Putamen (tissue), 1 donor: ENCODE measurements at regions not wholly inside any gene's neighbourhood (a gene's known extent, or its start where the extent isn't known, plus 50 kb on each side); places are given as distances from the start of the nearest gene placed in this dataset.
"Not testable (repeated sequence)": the region's sequence is repeated elsewhere in the genome, so short reads cannot be mapped to it uniquely, and the experiment has no call there.

Experiments
- DNase-seq: peaks from one replicate; pipeline ENCODE4 v3.0.0-alpha.2; 2016; ENCODE audit warnings: low spot score

DNA sequence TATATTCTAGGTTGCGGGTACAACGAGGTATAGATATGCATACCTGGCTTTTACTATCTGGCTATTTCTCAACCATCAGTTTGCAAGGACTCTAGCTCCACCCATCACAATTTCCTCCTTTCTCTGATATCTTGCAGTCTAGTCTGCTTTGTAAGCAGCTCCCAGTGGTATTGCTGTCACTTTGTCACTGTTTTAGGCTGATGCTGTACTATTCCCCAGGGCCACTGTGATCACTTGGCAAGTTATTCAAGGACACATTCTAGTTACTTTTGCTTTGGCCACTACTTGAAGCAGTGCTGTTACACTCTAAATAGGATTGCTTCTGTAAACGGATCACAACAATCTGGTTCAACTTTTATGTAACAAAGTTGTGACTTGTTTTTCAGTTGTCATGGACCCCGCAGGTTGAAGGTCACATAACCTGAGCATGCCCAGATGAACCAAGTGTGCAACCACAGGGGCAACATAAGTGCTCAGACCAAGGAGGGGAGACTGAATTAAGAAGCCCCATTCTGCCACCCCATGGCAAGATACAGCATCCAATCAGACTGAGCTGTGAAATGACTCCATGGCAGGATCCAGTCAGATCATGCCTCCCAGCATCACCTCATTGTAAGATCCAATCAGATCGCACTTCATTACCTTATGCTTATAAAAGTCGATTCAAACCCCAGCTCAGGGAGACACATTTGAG lies 588.4 kb upstream of the CITED2 start:
- DNase-seq, result no peak

DNA sequence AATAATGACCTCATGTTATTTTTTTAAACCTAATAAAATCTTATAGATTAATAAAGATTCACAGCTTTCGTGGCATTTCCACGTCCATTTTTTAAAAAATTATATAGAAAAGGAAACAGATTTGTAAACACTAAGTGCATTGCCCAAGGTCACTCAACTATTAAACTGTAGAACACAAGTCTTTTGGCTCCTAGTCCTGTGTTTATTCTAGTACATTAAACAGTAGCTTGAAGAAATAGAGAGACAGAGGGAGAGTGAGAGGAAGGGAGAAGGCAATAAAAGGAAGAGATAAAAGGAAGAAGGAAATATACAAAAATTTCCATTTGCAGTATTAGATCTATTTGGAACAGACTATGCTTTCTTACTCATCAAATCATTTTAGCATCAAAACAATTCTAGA lies 586.7 kb upstream of the CITED2 start:
- no peak for DNase-seq

DNA sequence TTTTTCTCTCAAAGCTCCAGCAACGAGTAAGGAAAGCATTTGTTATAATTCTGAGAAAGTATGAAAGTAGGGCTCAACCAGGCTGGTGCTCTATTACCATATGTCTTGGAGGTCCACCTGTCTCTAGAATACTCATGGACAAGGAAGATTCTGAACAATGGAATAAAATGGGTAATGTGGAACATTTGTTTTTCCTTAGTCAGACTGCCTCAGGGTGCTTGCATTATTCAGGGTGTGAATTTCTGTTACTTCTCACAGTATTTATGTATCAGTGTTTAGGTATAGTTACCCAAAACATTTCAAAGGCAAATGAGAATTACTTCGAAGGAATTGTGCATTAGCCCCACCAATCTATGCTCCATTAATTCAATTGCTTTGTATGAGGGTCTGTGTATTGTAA lies 586.2 kb upstream of the CITED2 start:
- no peak for DNase-seq

GRCh38 chr6:139955366-139956155 lies 581.1 kb upstream of the CITED2 start:
- DNase-seq, result no peak

DNA sequence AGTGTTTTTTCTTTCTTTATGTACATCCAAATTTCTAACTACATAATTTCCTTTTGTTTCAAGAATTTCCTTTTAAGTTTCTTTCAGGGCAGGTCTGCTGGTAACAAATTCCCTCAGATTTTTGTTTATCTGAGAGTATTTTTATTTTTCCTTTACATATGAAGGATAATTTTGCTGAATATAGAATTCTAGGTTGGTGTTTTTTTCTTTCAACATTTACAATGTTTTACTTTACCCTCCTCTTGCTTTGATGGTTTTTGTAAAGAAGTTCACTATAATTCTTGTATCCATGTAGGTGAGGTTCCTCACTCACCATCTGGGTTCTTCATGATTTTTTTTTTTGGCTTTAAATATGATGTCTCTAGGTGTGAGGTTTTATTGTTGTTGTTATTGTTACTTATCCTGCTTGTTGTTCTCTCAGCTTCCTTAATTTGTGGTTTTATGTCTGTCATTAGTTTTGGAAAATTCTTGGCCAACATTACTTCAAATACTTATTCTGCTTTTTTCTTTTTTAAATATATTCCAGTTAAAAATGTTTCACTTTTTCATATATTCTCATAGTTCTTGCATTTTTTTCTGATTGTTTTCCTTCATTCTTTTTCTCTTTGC lies 580.1 kb upstream of the CITED2 start:
- no peak for DNase-seq

GRCh38 chr6:139953780-139954179 lies 579.3 kb upstream of the CITED2 start:
- not testable (repeated sequence) for DNase-seq

- no peak for DNase-seq
Measured at GRCh38 chr6:139951172-139951571, 576.7 kb upstream of the CITED2 start.

DNA sequence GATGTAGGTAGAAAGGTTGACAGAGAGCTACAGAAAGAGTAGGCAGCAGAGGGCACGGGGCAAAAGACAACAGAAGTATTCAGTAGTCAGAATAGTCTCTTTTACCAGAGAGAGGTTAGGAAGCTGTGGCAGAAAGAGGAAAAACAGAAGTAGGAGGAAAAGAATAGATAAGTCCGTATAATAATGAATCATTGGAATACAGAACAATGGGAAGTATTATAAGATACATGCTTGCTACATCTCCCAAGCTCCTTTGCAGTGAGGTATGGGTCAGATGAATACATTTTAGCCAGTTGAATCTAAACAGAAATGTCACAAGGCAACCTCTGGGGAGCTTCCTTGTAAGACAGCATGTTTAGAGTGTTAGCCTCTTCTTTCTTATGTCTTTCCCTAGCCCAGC lies 570.5 kb upstream of the CITED2 start:
- no peak for DNase-seq

DNA sequence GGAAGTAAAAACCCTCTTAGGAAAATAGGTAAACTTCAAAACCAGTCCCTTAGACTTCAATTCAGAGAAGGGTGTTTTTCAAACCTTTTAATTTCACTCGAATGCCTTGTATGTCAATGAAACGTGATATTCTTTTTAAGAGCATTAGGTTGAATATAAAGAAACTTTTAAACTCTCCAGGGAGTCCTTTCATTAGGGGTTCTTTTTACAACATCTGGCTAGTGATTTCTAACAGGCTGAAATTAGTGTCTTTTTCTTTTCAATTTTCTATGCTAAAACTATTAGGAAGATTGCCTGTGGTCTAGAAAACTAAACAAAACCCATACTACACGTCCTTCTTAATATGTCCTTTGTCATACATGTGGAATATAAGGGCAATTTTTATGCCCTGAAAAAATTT lies 569.7 kb upstream of the CITED2 start:
- no peak for DNase-seq

DNA sequence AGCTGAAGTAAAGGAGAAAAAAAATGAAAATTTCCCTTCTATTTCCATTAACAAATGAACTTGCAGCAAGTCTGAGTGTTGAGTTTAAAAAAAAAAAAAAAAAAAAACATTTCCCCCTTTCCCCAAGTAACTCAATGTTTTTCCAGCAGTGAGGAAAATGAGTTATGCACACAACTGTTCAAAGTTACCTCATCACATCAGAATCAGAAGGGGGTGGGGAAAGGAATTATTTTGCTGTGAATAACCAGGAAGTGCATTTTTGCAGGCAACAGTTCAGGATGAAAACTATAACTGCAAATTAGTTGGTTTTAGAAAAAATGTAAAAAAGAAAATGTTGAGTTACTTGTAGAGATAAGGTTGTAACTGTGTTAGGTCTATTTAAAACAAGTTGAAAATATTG lies 568.9 kb upstream of the CITED2 start:
- no peak for DNase-seq

DNA sequence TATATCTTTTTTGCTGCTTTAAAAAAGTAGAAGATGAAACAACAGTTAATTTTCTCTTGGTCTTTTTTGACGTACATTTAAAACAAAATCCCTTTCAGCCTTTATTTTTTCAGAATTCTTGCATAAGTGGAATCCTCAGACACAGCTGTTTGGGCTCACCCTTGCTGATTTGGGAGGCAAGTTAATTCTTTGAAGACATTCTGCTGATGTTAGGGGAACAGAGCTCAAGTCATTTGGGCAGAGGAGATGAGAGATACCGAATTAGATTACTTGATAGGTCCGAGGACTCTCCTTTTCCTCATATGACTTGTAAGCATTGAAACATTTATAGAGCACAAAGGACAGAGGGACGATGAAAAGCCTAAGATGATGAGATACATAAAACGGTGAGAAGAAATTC lies 567.9 kb upstream of the CITED2 start:
- DNase-seq, result no peak

GRCh38 chr6:139941826-139942225 lies 567.4 kb upstream of the CITED2 start:
- no peak for DNase-seq

DNA sequence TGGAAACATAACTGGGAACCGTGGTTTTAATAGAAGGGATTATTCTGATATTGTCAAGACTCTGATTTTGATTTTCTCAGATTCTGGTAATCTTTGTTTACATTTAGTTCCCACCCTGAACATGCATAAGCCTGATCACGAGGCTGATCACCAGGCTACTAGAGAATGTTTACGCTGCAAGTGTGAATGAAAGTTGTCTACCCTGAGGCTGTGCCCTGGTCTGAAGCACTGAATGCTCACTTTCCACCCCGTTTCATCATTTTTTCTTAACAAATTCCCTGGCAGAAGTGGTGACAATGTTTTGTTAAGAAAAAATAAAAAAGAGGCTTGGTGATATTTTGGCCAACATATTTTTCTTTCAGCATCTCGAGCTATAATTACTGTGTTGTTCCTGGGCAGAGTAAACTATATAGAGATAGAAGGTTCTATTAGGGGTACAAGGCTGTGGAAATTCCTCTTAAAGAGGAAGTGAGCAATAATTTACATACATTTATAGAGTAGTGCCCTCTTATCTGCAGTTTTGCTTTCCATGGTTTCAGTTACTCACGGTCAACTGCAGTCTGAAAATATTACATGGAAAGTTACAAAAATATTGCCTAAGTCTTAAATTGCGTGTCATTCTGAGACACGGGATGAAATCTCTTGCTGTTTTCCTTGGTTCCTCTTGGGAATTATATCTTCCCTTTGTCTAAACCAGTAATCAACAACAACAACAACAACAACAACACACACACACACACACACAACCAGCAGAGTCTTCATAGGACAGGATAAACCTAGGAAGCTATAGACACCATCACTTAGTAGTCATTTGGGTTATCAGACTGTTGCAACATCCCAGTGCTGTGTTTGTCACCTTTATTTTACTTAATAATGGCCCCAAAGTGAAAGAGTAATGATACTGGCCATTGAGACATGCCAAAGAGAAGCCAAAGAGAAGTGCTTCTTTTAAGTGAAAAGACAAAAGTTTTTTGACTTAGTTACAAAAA lies 566.6 kb upstream of the CITED2 start:
- no peak for DNase-seq

DNA sequence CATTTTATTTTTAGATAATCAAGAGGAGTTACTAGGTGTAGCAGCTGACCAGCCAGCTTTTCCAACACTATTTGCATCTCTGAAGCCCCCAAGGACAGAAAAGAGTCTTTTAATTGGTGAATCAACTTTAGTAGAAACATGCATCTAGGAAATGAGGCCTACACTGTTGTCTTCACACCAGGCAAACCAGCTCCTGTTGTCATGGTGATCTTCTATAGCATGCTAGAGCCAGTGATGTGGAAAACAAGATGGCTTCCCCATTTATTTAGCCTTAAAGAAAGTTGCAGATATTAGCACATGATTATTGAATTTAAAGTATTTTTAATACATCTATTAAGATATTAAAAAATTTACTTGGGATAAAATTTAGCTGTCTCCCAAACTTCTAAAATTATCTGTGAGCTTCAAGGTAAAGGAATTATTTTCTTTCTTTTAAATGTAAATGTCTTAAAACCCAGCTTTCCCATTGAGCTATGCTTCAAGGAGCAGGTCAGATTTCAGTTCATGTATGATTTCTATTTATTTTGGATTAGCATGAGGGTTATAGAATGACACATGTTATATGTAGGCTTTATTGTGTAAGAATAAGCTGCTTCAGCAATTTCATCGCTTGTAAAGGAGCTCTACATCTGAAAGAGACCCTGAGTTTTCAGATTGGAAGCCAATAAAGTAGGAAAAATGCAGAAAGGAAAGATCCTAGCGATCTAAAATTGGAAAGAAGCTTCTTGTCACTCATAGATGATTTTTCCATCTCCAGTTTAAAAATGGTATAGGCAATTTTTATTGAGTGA lies 564.9 kb upstream of the CITED2 start:
- no peak for DNase-seq

GRCh38 chr6:139932671-139933070 lies 558.2 kb upstream of the CITED2 start:
- DNase-seq, result no peak

- no peak for DNase-seq
Measured at GRCh38 chr6:139931747-139932146, 557.3 kb upstream of the CITED2 start.

GRCh38 chr6:139927742-139928305 lies 553.4 kb upstream of the CITED2 start:
- no peak for DNase-seq

DNA sequence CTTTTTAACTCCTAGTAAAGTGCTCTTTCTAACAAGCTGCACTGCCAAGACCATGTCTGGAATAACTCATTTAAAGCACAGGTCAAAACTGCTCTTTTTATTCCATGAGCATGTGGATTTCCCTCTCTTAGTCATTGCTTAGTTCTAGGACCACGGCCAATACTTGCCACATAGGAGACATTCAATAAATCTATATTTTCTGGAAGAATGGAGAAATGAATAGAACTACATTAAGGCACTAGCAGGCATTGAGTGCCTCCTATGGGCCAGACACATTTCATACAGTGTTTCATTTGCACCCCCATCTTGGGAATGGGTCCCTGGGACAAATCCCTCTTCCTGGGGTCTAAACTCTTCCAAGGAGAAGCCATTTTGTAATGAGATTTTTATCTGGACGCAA lies 552.8 kb upstream of the CITED2 start:
- DNase-seq, result no peak

GRCh38 chr6:139926711-139927110 lies 552.3 kb upstream of the CITED2 start:
- DNase-seq, result no peak

- no peak for DNase-seq
Measured at GRCh38 chr6:139925894-139926641, 551.6 kb upstream of the CITED2 start.
